Mesendoderm (in vitro differentiated cells): ENCODE measurements at regions not wholly inside any gene's neighbourhood (a gene's known extent, or its start where the extent isn't known, plus 50 kb on each side); places are given as distances from the start of the nearest gene placed in this dataset.

ENCODE experiments used
- DNase-seq: peaks from one replicate; pipeline ENCODE4 v3.0.0; 2013
- H2AK5ac ChIP-seq: 2 replicates; pipeline ENCODE4 v1.6.1; 2013; ENCODE audit warnings: low read length, inconsistent platforms
- H2BK120ac ChIP-seq: 2 replicates; pipeline ENCODE4 v1.6.1; 2013; ENCODE audit warnings: low read depth, mild to moderate bottlenecking, low read length, moderate library complexity, mixed read lengths
- H2BK15ac ChIP-seq: replicated peaks from 2 replicates; pipeline ENCODE4 v1.6.1; 2013; ENCODE audit warnings: low read depth, mild to moderate bottlenecking, moderate library complexity
- H2BK5ac ChIP-seq: 2 replicates; pipeline ENCODE4 v1.6.1; 2013; ENCODE audit warnings: low read length, inconsistent platforms
- H3K18ac ChIP-seq: 2 replicates; pipeline ENCODE4 v1.6.1; 2013; ENCODE audit warnings: mild to moderate bottlenecking, low read length, mixed read lengths
- H3K23ac ChIP-seq: one replicate; pipeline ENCODE4 v1.6.1; 2013; ENCODE audit warnings: low read length
- H3K27ac ChIP-seq: 2 replicates; pipeline ENCODE4 v1.5.1; 2013; ENCODE audit warnings: low read depth, mild to moderate bottlenecking, inconsistent platforms, low read length, moderate library complexity
- H3K27me3 ChIP-seq: 2 replicates; pipeline ENCODE4 v1.6.1; 2013; ENCODE audit warnings: low read length, control low read depth, mild to moderate bottlenecking, inconsistent platforms; ENCODE audit not compliant: insufficient read depth, poor library complexity
- H3K36me3 ChIP-seq: 2 replicates; pipeline ENCODE4 v1.6.1; 2013; ENCODE audit warnings: low read length, inconsistent platforms; ENCODE audit not compliant: control insufficient read depth, insufficient read depth
- H3K4ac ChIP-seq: one replicate; pipeline ENCODE4 v1.6.1; 2013; ENCODE audit warnings: low read depth, mild to moderate bottlenecking, low read length, moderate library complexity
- H3K4me1 ChIP-seq: 2 replicates; pipeline ENCODE4 v1.6.1; 2013; ENCODE audit warnings: low read depth, low read length, inconsistent platforms; ENCODE audit not compliant: control insufficient read depth
- H3K4me2 ChIP-seq: 2 replicates; pipeline ENCODE4 v1.6.1; 2013; ENCODE audit warnings: low read length
- H3K4me3 ChIP-seq: 2 replicates; pipeline ENCODE4 v1.5.1; 2013; ENCODE audit warnings: mild to moderate bottlenecking, low read length
- H3K56ac ChIP-seq: one replicate; pipeline ENCODE4 v1.6.1; 2013; ENCODE audit warnings: low read length
- H3K79me1 ChIP-seq: 2 replicates; pipeline ENCODE4 v1.6.1; 2013; ENCODE audit warnings: low read length, inconsistent platforms
- H3K79me2 ChIP-seq: 2 replicates; pipeline ENCODE4 v1.6.1; 2013; ENCODE audit warnings: mild to moderate bottlenecking, low read length; ENCODE audit not compliant: control insufficient read depth, insufficient read depth
- H3K9ac ChIP-seq: 2 replicates; pipeline ENCODE4 v1.6.1; 2013; ENCODE audit warnings: low read length, inconsistent platforms
- H4K5ac ChIP-seq: one replicate; pipeline ENCODE4 v1.6.1; 2013; ENCODE audit warnings: low read length
- H4K8ac ChIP-seq: one replicate; pipeline ENCODE4 v1.6.1; 2013; ENCODE audit warnings: low read depth, mild to moderate bottlenecking, control low read depth, low read length, moderate library complexity
- WGBS: extraction: QIAGEN DNeasy Blood & Tissue Kit; methylation state at CpG from one replicate; pipeline ENCODE4 v1.1.7; 2013; ENCODE audit warnings: low lambda C conversion rate, missing lambda C conversion rate; ENCODE audit not compliant: insufficient coverage; ENCODE audit errors: extremely low coverage; 5-methylcytosine and 5-hydroxymethylcytosine counted together

- Histone ChIP-seq H3K36me3 (no peaks in the 10 kb centered on the region), H3K23ac (no peak overlapping the region), H3K4ac (no peak overlapping the region), H3K4me1 (no peaks in the 10 kb centered on the region), H3K79me2 (no peaks in the 10 kb centered on the region), H3K27ac (no peak overlapping the region), H3K4me2 (no peak overlapping the region), H4K5ac (no peak overlapping the region), H3K56ac (no peak overlapping the region), H3K79me1 (no peaks in the 10 kb centered on the region), H3K27me3 (no peaks in the 10 kb centered on the region), H2BK120ac (no peak overlapping the region), H3K9ac (no peak overlapping the region), H2BK15ac (no peak overlapping the region), H3K18ac (no peak overlapping the region), H3K4me3 (no peak overlapping the region), H4K8ac (no peak overlapping the region), H2BK5ac (no peak overlapping the region), H2AK5ac (no peak overlapping the region)
- no CpG with 5 or more reads among the region's 1 CpG for WGBS
- DNase-seq = no peak
Observed at GRCh38 chr5:77926337-77926736, 150.2 kb upstream of the TBCA start.

GRCh38 chr5:77925503-77925902 lies 149.4 kb upstream of the TBCA start:
- no peak overlapping the region for H2BK5ac ChIP-seq

DNA sequence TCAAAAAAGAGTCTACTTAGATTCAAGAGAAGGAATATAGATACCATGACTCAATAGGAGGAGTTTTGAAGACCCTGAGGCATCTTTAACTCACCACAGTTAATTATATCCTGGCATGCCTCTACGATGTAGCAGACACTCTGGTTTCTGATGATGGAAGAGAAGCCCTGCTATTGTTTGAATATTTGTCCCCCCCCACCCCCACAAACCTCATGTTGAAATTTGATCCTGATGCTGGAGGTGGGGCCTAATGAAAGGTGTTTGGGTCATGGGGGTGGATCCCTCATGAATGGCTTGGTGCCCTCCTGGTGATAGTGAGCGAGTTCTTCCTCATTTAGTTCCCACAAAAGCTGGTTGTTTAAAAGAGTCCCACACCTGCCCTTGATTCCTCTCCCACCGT lies 147.9 kb upstream of the TBCA start:
- DNase-seq = peak; percentile 42
- Histone ChIP-seq H2BK15ac (no peak overlapping the region), H3K23ac (no peak overlapping the region), H3K4me2 (no peak overlapping the region), H3K27ac (no peak overlapping the region), H4K8ac (no peak overlapping the region), H3K56ac (no peak overlapping the region), H3K27me3 (no peaks in the 10 kb centered on the region), H3K4me1 (no peaks in the 10 kb centered on the region), H2BK120ac (no peak overlapping the region), H3K18ac (no peak overlapping the region), H3K79me1 (no peaks in the 10 kb centered on the region), H3K79me2 (no peaks in the 10 kb centered on the region), H3K4me3 (no peak overlapping the region), H3K9ac (no peak overlapping the region), H2AK5ac (no peak overlapping the region), H2BK5ac (no peak overlapping the region), H3K36me3 (no peaks in the 10 kb centered on the region), H4K5ac (no peak overlapping the region), H3K4ac (no peak overlapping the region)
- WGBS = no CpG with 5 or more reads among the region's 3 CpGs

More at GRCh38 chr5:77925503-77925902, 149.4 kb upstream of the TBCA start:
- H3K9ac ChIP-seq = no peak overlapping the region
- no peaks in the 10 kb centered on the region for H3K4me1 ChIP-seq
- H4K5ac ChIP-seq = no peak overlapping the region
- no peak overlapping the region for H3K4me2 ChIP-seq
- DNase-seq = no peak
- no CpG with 5 or more reads among the region's 3 CpGs for WGBS
- no peak overlapping the region for H3K56ac ChIP-seq
- H2BK120ac ChIP-seq = no peak overlapping the region
- no peak overlapping the region for H3K4ac ChIP-seq
- no peaks in the 10 kb centered on the region for H3K79me1 ChIP-seq
- H2AK5ac ChIP-seq = no peak overlapping the region
- H3K36me3 ChIP-seq = no peaks in the 10 kb centered on the region
- H3K27me3 ChIP-seq = no peaks in the 10 kb centered on the region
- no peak overlapping the region for H3K27ac ChIP-seq
- no peak overlapping the region for H2BK15ac ChIP-seq
- H3K4me3 ChIP-seq = no peak overlapping the region
- no peak overlapping the region for H3K18ac ChIP-seq
- no peak overlapping the region for H3K23ac ChIP-seq
- no peaks in the 10 kb centered on the region for H3K79me2 ChIP-seq
- H4K8ac ChIP-seq = no peak overlapping the region

DNA sequence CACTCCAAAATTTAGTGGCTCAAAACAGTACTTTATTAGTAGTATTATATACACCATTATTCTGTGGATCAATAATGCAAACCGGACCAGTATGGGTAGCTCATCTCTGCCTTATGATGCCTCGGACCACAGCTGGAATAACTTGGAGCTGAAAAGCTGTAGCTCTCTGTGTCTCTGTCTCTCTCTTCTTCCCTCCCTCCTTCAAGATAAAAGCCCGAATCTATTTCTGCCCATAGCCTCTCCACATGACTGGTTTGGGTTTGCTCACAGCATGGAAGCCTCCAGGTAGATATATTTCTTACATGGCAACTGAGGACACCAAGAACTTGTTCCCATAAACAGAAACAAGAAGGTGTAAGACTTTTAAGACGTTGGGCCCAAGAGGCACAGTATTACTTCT lies 147.5 kb upstream of the TBCA start:
- no peak overlapping the region for H3K27ac ChIP-seq
- no peak overlapping the region for H2BK15ac ChIP-seq
- no peak overlapping the region for H4K5ac ChIP-seq
- no peaks in the 10 kb centered on the region for H3K36me3 ChIP-seq
- H3K18ac ChIP-seq = no peak overlapping the region
- H4K8ac ChIP-seq = no peak overlapping the region
- DNase-seq = no peak
- H3K79me2 ChIP-seq = no peaks in the 10 kb centered on the region
- H3K4me3 ChIP-seq = no peak overlapping the region
- H3K4ac ChIP-seq = no peak overlapping the region
- H3K79me1 ChIP-seq = no peaks in the 10 kb centered on the region
- no peak overlapping the region for H2AK5ac ChIP-seq
- no peak overlapping the region for H3K56ac ChIP-seq
- H3K23ac ChIP-seq = no peak overlapping the region
- no peaks in the 10 kb centered on the region for H3K4me1 ChIP-seq
- WGBS = no CpG with 5 or more reads among the region's 4 CpGs
- no peak overlapping the region for H2BK5ac ChIP-seq
- H3K9ac ChIP-seq = no peak overlapping the region
- H2BK120ac ChIP-seq = no peak overlapping the region
- H3K27me3 ChIP-seq = no peaks in the 10 kb centered on the region
- no peak overlapping the region for H3K4me2 ChIP-seq

DNA sequence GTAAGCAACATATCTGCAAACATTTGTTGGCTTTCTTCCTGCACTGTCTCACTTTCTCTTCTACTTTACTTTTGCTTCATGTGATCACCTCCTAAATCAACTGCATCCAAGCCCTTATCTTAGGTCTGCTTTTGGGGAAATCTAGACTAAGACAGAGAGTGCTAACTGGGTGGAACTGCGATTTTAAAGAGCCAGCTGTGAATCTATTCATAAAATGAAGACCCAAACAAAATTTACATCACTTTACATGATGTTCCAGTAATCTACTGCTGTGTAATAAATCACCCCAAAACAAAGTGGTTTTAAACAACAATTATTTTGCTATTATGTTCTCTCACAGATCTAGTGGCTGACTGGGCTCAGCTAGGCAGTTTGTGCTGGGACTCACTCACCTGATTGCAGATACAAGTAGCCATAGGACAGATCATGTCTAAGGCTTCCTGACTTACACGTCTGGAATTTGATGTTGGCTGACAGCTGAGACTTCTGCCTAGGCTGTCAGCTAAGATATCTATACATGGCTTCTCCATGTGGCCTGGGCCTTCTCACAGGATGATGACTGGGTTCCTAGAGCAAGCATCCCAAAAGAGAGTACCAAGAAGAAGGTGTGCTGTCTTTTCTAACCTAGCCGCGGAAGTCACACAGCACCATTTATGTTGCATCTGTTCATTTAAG lies 145.1 kb upstream of the TBCA start:
- Histone ChIP-seq H3K79me1 (no peaks in the 10 kb centered on the region), H2AK5ac (no peak overlapping the region), H3K18ac (no peak overlapping the region), H3K56ac (no peak overlapping the region), H3K27ac (no peak overlapping the region), H3K4me3 (no peak overlapping the region), H2BK5ac (no peak overlapping the region), H3K9ac (no peak overlapping the region), H2BK120ac (no peak overlapping the region), H3K4me1 (no peaks in the 10 kb centered on the region), H3K79me2 (no peaks in the 10 kb centered on the region), H3K27me3 (no peaks in the 10 kb centered on the region), H4K8ac (no peak overlapping the region), H2BK15ac (no peak overlapping the region), H3K36me3 (no peaks in the 10 kb centered on the region), H3K4ac (no peak overlapping the region), H3K23ac (no peak overlapping the region), H4K5ac (no peak overlapping the region), H3K4me2 (no peak overlapping the region)
- no peak for DNase-seq
- WGBS = no CpG with 5 or more reads among the region's 4 CpGs
